Amniotic stem cell (primary cell): ENCODE measurements at regions not wholly inside any gene's neighbourhood (a gene's known extent, or its start where the extent isn't known, plus 50 kb on each side); places are given as distances from the start of the nearest gene placed in this dataset.
"Not testable (repeated sequence)": the region's sequence is repeated elsewhere in the genome, so short reads cannot be mapped to it uniquely, and the experiment has no call there.

Source experiments
- DNase-seq: peaks from one replicate; lab custom pipeline; 2025; lab: John Stamatoyannopoulos, UW

- no peak for DNase-seq
Observed at GRCh38 chr4:64014647-64015046, 394.6 kb downstream of the TECRL start.

GRCh38 chr4:64001229-64001898 is 407.9 kb downstream of the TECRL start:
- DNase-seq = no peak

GRCh38 chr4:64000241-64000640 is 409.0 kb downstream of the TECRL start:
- DNase-seq = no peak

- DNase-seq = no peak
Observed at GRCh38 chr4:63986253-63986652, 423.0 kb downstream of the TECRL start.

GRCh38 chr4:63983224-63983623 is 426.0 kb downstream of the TECRL start:
- no peak for DNase-seq

- no peak for DNase-seq
Observed at GRCh38 chr4:63965875-63966274, 443.4 kb downstream of the TECRL start.

GRCh38 chr4:63942706-63943286 is 466.5 kb downstream of the TECRL start:
- not testable (repeated sequence) for DNase-seq

- no peak for DNase-seq
Observed at GRCh38 chr4:63937961-63938360, 471.3 kb downstream of the TECRL start.

- DNase-seq = no peak
Observed at GRCh38 chr4:63922146-63922545, 487.1 kb downstream of the TECRL start.

GRCh38 chr4:63921561-63921960 is 487.7 kb downstream of the TECRL start:
- DNase-seq = no peak

- DNase-seq = no peak
Observed at GRCh38 chr4:63919636-63920365, 489.4 kb downstream of the TECRL start.

GRCh38 chr4:63906660-63907183 is 502.5 kb downstream of the TECRL start:
- DNase-seq = no peak

- DNase-seq = no peak
Observed at GRCh38 chr4:63904201-63904600, 505.0 kb downstream of the TECRL start.

GRCh38 chr4:63901304-63901703 is 507.9 kb downstream of the TECRL start:
- no peak for DNase-seq

GRCh38 chr4:63898961-63899360 is 510.3 kb downstream of the TECRL start:
- DNase-seq = no peak

- DNase-seq = no peak
Observed at GRCh38 chr4:63894161-63894560, 515.1 kb downstream of the TECRL start.

- no peak for DNase-seq
Observed at GRCh38 chr4:63869370-63869769, 539.9 kb downstream of the TECRL start.

GRCh38 chr4:63851496-63851895 is 557.8 kb downstream of the TECRL start:
- DNase-seq = no peak

- DNase-seq = no peak
Observed at GRCh38 chr4:63841266-63841665, 568.0 kb downstream of the TECRL start.

- DNase-seq = no peak
Observed at GRCh38 chr4:63831590-63832155, 577.6 kb downstream of the TECRL start.

GRCh38 chr4:63817196-63817865 is 591.9 kb downstream of the TECRL start:
- DNase-seq = no peak
